GM12878 (cell line): ENCODE measurements at regions not wholly inside any gene's neighbourhood (a gene's known extent, or its start where the extent isn't known, plus 50 kb on each side); places are given as distances from the start of the nearest gene placed in this dataset.

Experiments used
- ATAC-seq: fragments of 200-7000 bp; cut with Tn5 transposase; 3 replicates; pipeline ENCODE4 v1.9.1; 2020; ENCODE audit warnings: mild to moderate bottlenecking, moderate library complexity
- BruUV-seq: library from RNA; stranded (reverse); fragments of 400-500 nt; replicated peaks from 2 replicates; lab custom pipeline; 2021; lab: Mats Ljungman, UMichigan
- CTCF ChIA-PET: fragments of 300-600 bp; sonication (Branson Sonifier 250); formaldehyde crosslinking; extraction: SDS; loops from one replicate; lab custom pipeline; 2021; ENCODE audit warnings: inconsistent platforms; lab: Yijun Ruan, JAX
- POLR2A ChIA-PET: fragments of 350-600 bp; formaldehyde crosslinking; extraction: SDS; loops from one replicate; lab custom pipeline; 2021; ENCODE audit warnings: inconsistent platforms; lab: Charles Lee
- RAD21 ChIA-PET: fragments of 300-600 bp; sonication (Branson Sonifier 250); formaldehyde crosslinking; loops from one replicate; lab custom pipeline; 2023; ENCODE audit warnings: antibody characterized with exemption; ENCODE audit not compliant: unreplicated experiment; lab: Charles Lee
- SMC1A ChIA-PET: fragments of 300-600 bp; sonication (Branson Sonifier 250); formaldehyde crosslinking; loops from one replicate; lab custom pipeline; 2023; ENCODE audit not compliant: unreplicated experiment, uncharacterized antibody; lab: Charles Lee
- DNase-seq: peaks from one replicate; pipeline ENCODE4 v3.0.0-alpha.2; 2011; ENCODE audit warnings: low read depth, low spot score
- FAIRE-seq: peaks from 3 replicates; lab custom pipeline; 2011; peaks lifted over from hg19 to GRCh38; lab: Jason Lieb, UNC
- H2AFZ ChIP-seq: 2 replicates; pipeline ENCODE4 v1.6.0; 2011; ENCODE audit warnings: low read depth, low read length, control low read depth; ENCODE audit not compliant: control insufficient read depth
- H3K27ac ChIP-seq: 2 replicates; pipeline ENCODE4 v1.5.1; 2011; ENCODE audit warnings: control low read depth; ENCODE audit not compliant: control insufficient read depth, insufficient read depth
- H3K27me3 ChIP-seq, 2 experiments: replicated peaks in 1 of 2; 2 replicates each; pipeline versions ENCODE4 v1.6.0 to v1.6.1; 2011; ENCODE audit warnings: low read length in 1 of 2; ENCODE audit not compliant: control insufficient read depth in 2 of 2, insufficient read depth in 2 of 2
- H3K36me3 ChIP-seq, 2 experiments: 2 replicates each; pipeline ENCODE4 v1.5.1; 2011; ENCODE audit warnings: low read length in 1 of 2; ENCODE audit not compliant: control insufficient read depth in 2 of 2, insufficient read depth in 2 of 2
- H3K4me1 ChIP-seq: 2 replicates; pipeline ENCODE4 v1.6.1; 2011; ENCODE audit warnings: mild to moderate bottlenecking, low read length, moderate library complexity, mixed read lengths; ENCODE audit not compliant: control insufficient read depth, insufficient read depth
- H3K4me2 ChIP-seq: 2 replicates; pipeline ENCODE4 v1.6.0; 2011; ENCODE audit warnings: control low read depth; ENCODE audit not compliant: control insufficient read depth, insufficient read depth
- H3K4me3 ChIP-seq: fragments of 200-600 bp; sonication (generic); 2 replicates; pipeline ENCODE4 v1.5.1; 2016
- H3K79me2 ChIP-seq: 2 replicates; pipeline ENCODE4 v1.6.0; 2011; ENCODE audit warnings: low read length; ENCODE audit not compliant: control insufficient read depth, insufficient read depth
- H3K9ac ChIP-seq: 2 replicates; pipeline ENCODE4 v1.8.0; 2011; ENCODE audit warnings: low read length, control low read depth, mixed read lengths; ENCODE audit not compliant: control insufficient read depth, insufficient read depth
- H3K9me3 ChIP-seq: replicated peaks from 3 replicates; pipeline ENCODE4 v1.5.1; 2011; ENCODE audit warnings: mild to moderate bottlenecking, low read length; ENCODE audit not compliant: control insufficient read depth, insufficient read depth
- H4K20me1 ChIP-seq: 2 replicates; pipeline ENCODE4 v1.6.0; 2011; ENCODE audit not compliant: control insufficient read depth, insufficient read depth
- ATF3 ChIP-seq: IDR thresholded peaks from 2 replicates; pipeline ENCODE4 v1.6.1; 2011; ENCODE audit warnings: low read depth, mild to moderate bottlenecking, low read length, moderate library complexity, borderline replicate concordance; ENCODE audit errors: extremely low read depth
- BHLHE40 ChIP-seq, 2 experiments: fragments of 450-650 bp in 1 of 2; IDR thresholded peaks; 2 replicates each; pipeline ENCODE4 v1.6.1; 2011 to 2017; ENCODE audit warnings: low read depth in 2 of 2, borderline replicate concordance in 1 of 2, improper control_type of control experiment in 1 of 2, low read length in 1 of 2, mild to moderate bottlenecking in 1 of 2
- CBX3 ChIP-seq: fragments of 200-600 bp; sonication (generic); IDR thresholded peaks from 2 replicates; pipeline ENCODE4 v1.6.1; 2016; ENCODE audit warnings: low read depth, borderline replicate concordance
- E4F1 ChIP-seq: fragments of 450-650 bp; IDR thresholded peaks from 2 replicates; pipeline ENCODE4 v1.6.1; 2018; ENCODE audit warnings: borderline replicate concordance, mild to moderate bottlenecking; ENCODE audit not compliant: partially characterized antibody
- HDAC6 ChIP-seq: fragments of 200-600 bp; sonication (generic); IDR thresholded peaks from one replicate; pipeline ENCODE4 v1.8.0; 2017; ENCODE audit warnings: antibody characterized with exemption; ENCODE audit not compliant: unreplicated experiment
- HSF1 ChIP-seq: fragments of 150-350 bp; IDR thresholded peaks from 2 replicates; pipeline ENCODE4 v1.6.1; 2014; ENCODE audit warnings: mild to moderate bottlenecking, low read depth, low read length
- IRF3 ChIP-seq: fragments of 450-650 bp; IDR thresholded peaks from 2 replicates; pipeline ENCODE4 v1.6.1; 2014; ENCODE audit warnings: mild to moderate bottlenecking
- RFX5 ChIP-seq: IDR thresholded peaks from 2 replicates; pipeline ENCODE4 v1.6.1; 2011; ENCODE audit warnings: low read depth, low read length, improper control_type of control experiment
- SPI1 ChIP-seq: IDR thresholded peaks from 2 replicates; pipeline ENCODE4 v1.6.1; 2011; ENCODE audit warnings: low read depth, mild to moderate bottlenecking, low read length, moderate library complexity, borderline replicate concordance; ENCODE audit not compliant: insufficient read depth
- WGBS: methylation state at CpG from one replicate; pipeline ENCODE4 v1.1.6; 2016; ENCODE audit warnings: low lambda C conversion rate; ENCODE audit not compliant: insufficient replicate concordance, insufficient coverage; ENCODE audit errors: missing lambda C conversion rate; 5-methylcytosine and 5-hydroxymethylcytosine counted together
- in situ Hi-C: fragments of 300-500 bp; cut with MboI; formaldehyde crosslinking; loops from 9 replicates; pipeline ENCODE4 v1.14.3; 2018; ENCODE audit warnings: mixed read lengths
- intact Hi-C: fragments of 100-400 bp; cut with micrococcal nuclease; formaldehyde crosslinking; loops from one replicate; pipeline ENCODE4 v1.14.2; 2022; ENCODE audit not compliant: unreplicated experiment

- TF ChIP-seq HSF1 (no peak), HDAC6 (no peak), IRF3 (no peak), RFX5 (no peak)
- TF ChIP-seq, all 136 proteins: peak for 0
Measured at GRCh38 chr13:34466301-34466700, 475.8 kb upstream of the NBEA start (continued).

- DNase-seq (no peak), FAIRE-seq (no peak)
- Histone ChIP-seq H3K36me3 (no peaks in the 10 kb centered on the region), H3K4me1 (no peaks in the 10 kb centered on the region), H3K79me2 (no peaks in the 10 kb centered on the region), H3K9me3 (no peaks in the 10 kb centered on the region)
- intact Hi-C loops, result no loop called here
- WGBS, result 0% methylated on average over 3 of the region's 3 CpGs
- CTCF ChIA-PET, result no interaction called here
- BruUV-seq, result no TSS peak
- TF ChIP-seq ATF3, result no peak
- no peak for TF ChIP-seq E4F1
- no peak for TF ChIP-seq CBX3
- no peak for TF ChIP-seq SPI1
- TF ChIP-seq IRF3, result no peak
- TF ChIP-seq BHLHE40 (IDR thresholded peaks at IDR 0.05; ENCODE audit: borderline replicate concordance in 1 of 2, low read depth in 2 of 2, low read length in 1 of 2), result no peak
- TF ChIP-seq, all 136 proteins: peak for 0
- RAD21 ChIA-PET, result no interaction called here
- POLR2A ChIA-PET, result no interaction called here
- Histone ChIP-seq H3K27me3 (no peaks in the 10 kb centered on the region), H3K9ac (no peak overlapping the region), H4K20me1 (no peaks in the 10 kb centered on the region), H2AFZ (no peak overlapping the region), H3K4me2 (no peak overlapping the region), H3K4me3 (no peak overlapping the region), H3K27ac (no peak overlapping the region)
- in situ Hi-C loops, result no loop called here
- no peak for ATAC-seq
- SMC1A ChIA-PET, result no interaction called here
Measured at GRCh38 chr13:34467450-34468083, 474.5 kb upstream of the NBEA start.
